ENCODE measurements at regions not wholly inside any gene's neighbourhood (a gene's known extent, or its start where the extent isn't known, plus 50 kb on each side); places are given as distances from the start of the nearest gene placed in this dataset.

GRCh38 chr12:27907766-27908165, 64.8 kb downstream of the PTHLH start:
- 100% methylated on average over 1 of the region's 1 CpG for WGBS
- no peak overlapping the region for H3K27ac ChIP-seq (ENCODE audit: low read depth, low read length)
- H3K9me3 ChIP-seq (ENCODE audit: insufficient read depth, low read depth, low read length), result peaks cover 10% of the 10 kb centered on the region
- H3K27me3 ChIP-seq (ENCODE audit: insufficient read depth, low read length), result no peaks in the 10 kb centered on the region
- no peak overlapping the region for H3K4me3 ChIP-seq (ENCODE audit: low read length)
- peaks cover 15% of the 10 kb centered on the region; the same call in 1 of the 2 replicates for H3K4me1 ChIP-seq (ENCODE audit: insufficient read depth, low read length)
- no peak overlapping the region for H3K9ac ChIP-seq (ENCODE audit: low read depth, low read length)
- H3K36me3 ChIP-seq (ENCODE audit: insufficient read depth, low read length), result no peaks in the 10 kb centered on the region

DNA sequence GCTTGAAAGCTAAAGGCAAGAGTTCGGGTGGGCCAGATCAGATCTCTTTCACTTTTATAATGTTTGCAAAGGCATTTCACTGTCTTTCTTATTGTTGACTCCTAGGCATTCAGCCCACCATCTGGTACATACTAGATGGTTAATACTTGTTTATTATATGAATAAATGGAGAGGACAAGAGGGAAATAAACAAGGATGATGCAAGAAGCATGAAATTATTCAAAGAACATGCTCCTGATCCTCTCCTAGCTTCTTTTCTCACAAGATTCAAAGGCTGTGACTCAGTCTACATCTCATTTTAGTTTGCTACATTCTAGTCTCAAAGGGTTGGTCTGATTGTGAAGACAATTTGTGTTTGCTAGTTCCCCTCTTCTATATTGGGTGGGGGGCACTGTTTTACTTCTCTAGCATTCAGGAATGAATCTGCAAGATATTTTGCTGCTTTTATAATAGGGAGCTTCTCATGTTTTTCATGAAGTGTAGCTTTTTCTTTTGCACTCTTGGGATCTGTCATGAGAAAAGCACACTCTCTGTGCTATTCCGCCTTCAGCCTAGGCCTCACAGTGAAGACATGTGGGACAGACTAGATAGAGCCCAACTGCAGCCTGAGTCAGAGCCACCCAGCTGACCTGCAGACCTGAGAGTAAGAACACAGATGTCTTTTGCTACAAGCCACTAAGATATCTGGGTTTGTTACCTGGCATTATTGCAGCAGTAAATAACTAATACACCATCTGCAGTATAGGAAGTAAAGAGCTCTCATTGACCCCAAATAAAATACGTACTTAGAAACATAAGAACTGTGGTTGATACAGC, 65.7 kb downstream of the PTHLH start:
- no peak overlapping the region for H3K9ac ChIP-seq (ENCODE audit: low read depth, low read length)
- no peak overlapping the region for H3K4me3 ChIP-seq (ENCODE audit: low read length)
- 92% methylated on average over 3 of the region's 3 CpGs for WGBS
- H3K9me3 ChIP-seq (ENCODE audit: insufficient read depth, low read depth, low read length), result peaks cover 10% of the 10 kb centered on the region
- H3K27me3 ChIP-seq (ENCODE audit: insufficient read depth, low read length), result no peaks in the 10 kb centered on the region
- H3K27ac ChIP-seq (ENCODE audit: low read depth, low read length), result peak overlapping the region; percentile 82
- no peaks in the 10 kb centered on the region for H3K36me3 ChIP-seq (ENCODE audit: insufficient read depth, low read length)
- H3K4me1 ChIP-seq (ENCODE audit: insufficient read depth, low read length), result peaks cover 15% of the 10 kb centered on the region; the same call in 1 of the 2 replicates

- H3K27ac ChIP-seq (ENCODE audit: low read depth, low read length), result peak overlapping the region; percentile 82
- no peaks in the 10 kb centered on the region for H3K36me3 ChIP-seq (ENCODE audit: insufficient read depth, low read length)
- H3K9ac ChIP-seq (ENCODE audit: low read depth, low read length), result no peak overlapping the region
- H3K4me1 ChIP-seq (ENCODE audit: insufficient read depth, low read length), result peaks cover 15% of the 10 kb centered on the region; the same call in 1 of the 2 replicates
- H3K4me3 ChIP-seq (ENCODE audit: low read length), result no peak overlapping the region
- no peaks in the 10 kb centered on the region for H3K27me3 ChIP-seq (ENCODE audit: insufficient read depth, low read length)
- peaks cover 10% of the 10 kb centered on the region for H3K9me3 ChIP-seq (ENCODE audit: insufficient read depth, low read depth, low read length)
- 88% methylated on average over 3 of the region's 3 CpGs for WGBS
These were observed 66.4 kb downstream of the PTHLH start for GRCh38 chr12:27906127-27906500.

- no peaks in the 10 kb centered on the region for H3K27me3 ChIP-seq (ENCODE audit: insufficient read depth, low read length)
- 74% methylated on average over 5 of the region's 6 CpGs for WGBS
- H3K9me3 ChIP-seq (ENCODE audit: insufficient read depth, low read depth, low read length), result peaks cover 10% of the 10 kb centered on the region
- peaks cover 15% of the 10 kb centered on the region; the same call in 1 of the 2 replicates for H3K4me1 ChIP-seq (ENCODE audit: insufficient read depth, low read length)
- H3K4me3 ChIP-seq (ENCODE audit: low read length), result no peak overlapping the region
- no peaks in the 10 kb centered on the region for H3K36me3 ChIP-seq (ENCODE audit: insufficient read depth, low read length)
- no peak overlapping the region for H3K9ac ChIP-seq (ENCODE audit: low read depth, low read length)
- peak overlapping the region; percentile 82 for H3K27ac ChIP-seq (ENCODE audit: low read depth, low read length)
These were observed 67.0 kb downstream of the PTHLH start for GRCh38 chr12:27905285-27906126.

GRCh38 chr12:27902651-27903050, 69.9 kb downstream of the PTHLH start:
- no peak overlapping the region for H3K4me3 ChIP-seq (ENCODE audit: low read length)
- H3K9ac ChIP-seq (ENCODE audit: low read depth, low read length), result no peak overlapping the region
- H3K27me3 ChIP-seq (ENCODE audit: insufficient read depth, low read length), result no peaks in the 10 kb centered on the region
- H3K4me1 ChIP-seq (ENCODE audit: insufficient read depth, low read length), result peaks cover 15% of the 10 kb centered on the region; the same call in 1 of the 2 replicates
- peaks cover 10% of the 10 kb centered on the region for H3K9me3 ChIP-seq (ENCODE audit: insufficient read depth, low read depth, low read length)
- WGBS, result 88% methylated on average over 3 of the region's 3 CpGs
- no peak overlapping the region for H3K27ac ChIP-seq (ENCODE audit: low read depth, low read length)
- H3K36me3 ChIP-seq (ENCODE audit: insufficient read depth, low read length), result no peaks in the 10 kb centered on the region

DNA sequence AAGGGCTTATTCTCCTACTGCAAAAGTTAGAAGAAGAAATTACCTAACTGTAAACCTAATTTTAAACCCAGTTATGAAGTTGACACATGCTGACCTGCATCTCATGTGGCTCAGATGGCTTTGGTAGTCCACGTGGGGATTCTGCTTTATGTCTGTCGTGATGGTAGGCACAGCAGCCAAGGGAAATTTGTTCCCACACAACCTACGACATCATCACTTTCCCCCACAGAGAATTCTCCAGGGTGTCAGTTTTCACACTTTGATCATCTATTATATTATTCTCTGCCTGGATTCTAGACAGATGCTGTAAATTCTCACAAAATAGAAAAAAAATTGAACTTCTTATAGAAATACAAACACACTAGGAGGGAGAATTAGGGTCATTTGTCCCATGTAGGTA, 70.6 kb downstream of the PTHLH start:
- Histone ChIP-seq H3K27ac (ENCODE audit: low read depth, low read length) (no peak overlapping the region), H3K9me3 (ENCODE audit: insufficient read depth, low read depth, low read length) (peaks cover 10% of the 10 kb centered on the region), H3K9ac (ENCODE audit: low read depth, low read length) (no peak overlapping the region), H3K4me3 (ENCODE audit: low read length) (no peak overlapping the region), H3K4me1 (ENCODE audit: insufficient read depth, low read length) (peaks cover 15% of the 10 kb centered on the region; the same call in 1 of the 2 replicates), H3K36me3 (ENCODE audit: insufficient read depth, low read length) (no peaks in the 10 kb centered on the region), H3K27me3 (ENCODE audit: insufficient read depth, low read length) (no peaks in the 10 kb centered on the region)
- 79% methylated on average over 3 of the region's 3 CpGs for WGBS

DNA sequence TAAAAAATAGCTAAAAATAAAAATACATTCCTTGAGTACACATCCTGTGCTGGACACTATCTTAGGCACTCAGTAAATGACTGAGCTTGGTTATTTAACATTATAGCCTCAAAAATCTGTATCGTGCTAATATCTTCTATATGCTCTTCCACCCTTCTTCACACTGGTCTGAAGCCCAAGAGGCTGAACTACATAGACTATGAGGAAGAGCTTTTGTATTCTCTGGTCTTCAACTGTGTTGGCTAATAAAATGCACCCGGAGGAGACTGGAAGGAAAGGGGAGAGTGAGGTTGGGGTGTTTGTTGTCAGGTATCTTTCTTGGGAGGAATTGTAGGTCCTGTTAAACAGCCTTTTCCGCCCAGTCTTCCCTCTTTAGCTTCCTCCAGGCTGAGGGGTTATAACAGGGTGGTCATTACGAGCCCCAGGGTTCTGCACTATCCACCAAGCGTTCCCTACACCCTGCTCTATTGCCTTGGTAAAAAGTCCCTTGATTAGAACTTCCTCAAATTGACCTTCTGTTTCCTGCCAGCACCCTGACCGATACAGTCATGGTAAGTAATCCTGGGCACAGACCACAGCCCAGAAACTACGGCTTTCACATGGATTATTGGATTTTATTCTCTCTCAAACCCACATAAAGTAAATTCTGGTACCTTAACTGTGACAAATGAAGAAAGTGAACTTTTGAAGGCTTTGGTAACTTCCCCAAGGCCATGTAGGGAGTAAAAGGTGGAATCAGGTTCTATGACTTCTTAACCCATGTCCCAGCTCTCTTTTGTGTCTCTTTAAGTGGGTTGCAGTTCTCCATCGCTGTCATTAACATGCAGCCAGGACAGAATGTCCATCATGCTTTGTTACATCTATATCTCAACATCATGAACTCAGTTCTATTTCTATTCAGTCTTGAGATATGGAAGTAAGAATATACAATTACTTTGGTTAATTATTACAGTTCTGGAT, 71.3 kb downstream of the PTHLH start:
- H3K9me3 ChIP-seq (ENCODE audit: insufficient read depth, low read depth, low read length), result peaks cover 7% of the 10 kb centered on the region
- WGBS, result 95% methylated on average over 8 of the region's 8 CpGs
- H3K9ac ChIP-seq (ENCODE audit: low read depth, low read length), result no peak overlapping the region
- no peak overlapping the region for H3K4me3 ChIP-seq (ENCODE audit: low read length)
- peaks cover 8% of the 10 kb centered on the region; the same call in 1 of the 2 replicates for H3K4me1 ChIP-seq (ENCODE audit: insufficient read depth, low read length)
- no peaks in the 10 kb centered on the region for H3K27me3 ChIP-seq (ENCODE audit: insufficient read depth, low read length)
- no peak overlapping the region for H3K27ac ChIP-seq (ENCODE audit: low read depth, low read length)
- H3K36me3 ChIP-seq (ENCODE audit: insufficient read depth, low read length), result no peaks in the 10 kb centered on the region

- Histone ChIP-seq H3K27ac (ENCODE audit: low read depth, low read length) (no peak overlapping the region), H3K9ac (ENCODE audit: low read depth, low read length) (no peak overlapping the region), H3K27me3 (ENCODE audit: insufficient read depth, low read length) (no peaks in the 10 kb centered on the region), H3K4me3 (ENCODE audit: low read length) (no peak overlapping the region), H3K9me3 (ENCODE audit: insufficient read depth, low read depth, low read length) (no peaks in the 10 kb centered on the region), H3K36me3 (ENCODE audit: insufficient read depth, low read length) (no peaks in the 10 kb centered on the region), H3K4me1 (ENCODE audit: insufficient read depth, low read length) (no peaks in the 10 kb centered on the region)
- WGBS, result 93% methylated on average over 7 of the region's 7 CpGs
These were observed 73.3 kb downstream of the PTHLH start for GRCh38 chr12:27899151-27899661.

- no peaks in the 10 kb centered on the region for H3K36me3 ChIP-seq (ENCODE audit: insufficient read depth, low read length)
- H3K9ac ChIP-seq (ENCODE audit: low read depth, low read length), result no peak overlapping the region
- WGBS, result 94% methylated on average over 2 of the region's 3 CpGs
- no peaks in the 10 kb centered on the region for H3K4me1 ChIP-seq (ENCODE audit: insufficient read depth, low read length)
- no peaks in the 10 kb centered on the region for H3K27me3 ChIP-seq (ENCODE audit: insufficient read depth, low read length)
- H3K9me3 ChIP-seq (ENCODE audit: insufficient read depth, low read depth, low read length), result no peaks in the 10 kb centered on the region
- H3K4me3 ChIP-seq (ENCODE audit: low read length), result no peak overlapping the region
- H3K27ac ChIP-seq (ENCODE audit: low read depth, low read length), result no peak overlapping the region
These were observed 74.5 kb downstream of the PTHLH start for GRCh38 chr12:27898022-27898421.

DNA sequence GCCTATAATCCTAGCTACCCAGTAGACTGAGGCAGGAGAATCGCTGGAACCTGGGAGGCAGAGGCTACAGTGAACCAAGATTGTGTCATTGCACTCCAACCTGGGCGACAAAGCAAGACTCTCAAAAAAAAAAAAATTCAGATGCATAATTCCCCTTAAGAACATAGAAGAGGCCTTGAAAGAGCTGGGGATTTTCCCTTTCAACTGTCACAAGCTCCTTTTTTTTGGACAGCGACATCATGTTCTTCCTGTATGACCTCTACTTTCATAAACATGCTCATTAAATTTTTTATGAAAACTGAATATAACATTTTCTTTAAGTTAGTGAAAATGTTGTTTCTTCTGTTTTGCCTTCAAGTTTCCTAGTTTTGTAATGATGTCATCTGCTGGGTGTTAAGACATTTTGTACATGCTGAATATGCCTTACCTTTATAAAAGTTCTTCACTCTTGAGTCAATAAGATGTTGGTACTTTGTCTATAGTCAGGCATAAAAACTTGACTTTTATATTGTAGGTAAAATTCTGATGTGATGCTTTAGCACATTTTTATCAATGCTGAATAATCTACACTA, 76.0 kb downstream of the PTHLH start:
- Histone ChIP-seq H3K4me1 (ENCODE audit: insufficient read depth, low read length) (no peaks in the 10 kb centered on the region), H3K9me3 (ENCODE audit: insufficient read depth, low read depth, low read length) (no peaks in the 10 kb centered on the region), H3K4me3 (ENCODE audit: low read length) (no peak overlapping the region), H3K27me3 (ENCODE audit: insufficient read depth, low read length) (no peaks in the 10 kb centered on the region), H3K27ac (ENCODE audit: low read depth, low read length) (no peak overlapping the region), H3K9ac (ENCODE audit: low read depth, low read length) (no peak overlapping the region), H3K36me3 (ENCODE audit: insufficient read depth, low read length) (no peaks in the 10 kb centered on the region)
- 98% methylated on average over 3 of the region's 3 CpGs for WGBS
